Adrenal gland (tissue), 9 donors: ENCODE measurements at regions not wholly inside any gene's neighbourhood (a gene's known extent, or its start where the extent isn't known, plus 50 kb on each side); places are given as distances from the start of the nearest gene placed in this dataset.
A peak's percentile ranks its signal among the peaks of the same experiment; 100 is the strongest.

Source experiments
- DNase-seq, 7 donors: peaks; one replicate each; pipeline ENCODE4 v3.0.0-alpha.2; 2019 to 2020
- H3K27ac ChIP-seq, 5 donors: fragments of 200-600 bp; sonication (generic) in 4 of 5; 1 replicate in 3 of 5; 2 replicates in 2 of 5; pipeline versions ENCODE4 v1.5.1 to v1.8.0; 2016 to 2020; ENCODE audit warnings: mild to moderate bottlenecking in 1 of 5
- H3K27me3 ChIP-seq: fragments of 200-600 bp; 2 replicates; pipeline ENCODE4 v1.8.0; 2021
- H3K36me3 ChIP-seq, 2 donors: fragments of 200-600 bp; replicated peaks in 1 of 2; 1 replicate in 1 of 2; 2 replicates in 1 of 2; pipeline versions ENCODE4 v1.5.1 to v1.8.0; 2018 to 2022
- H3K4me1 ChIP-seq, 2 donors: fragments of 200-600 bp; replicated peaks in 1 of 2; 1 replicate in 1 of 2; 2 replicates in 1 of 2; pipeline versions ENCODE4 v1.5.1 to v1.8.0; 2018 to 2021
- H3K4me3 ChIP-seq, 4 donors: fragments of 200-600 bp; sonication (generic) in 3 of 4; one replicate each; pipeline ENCODE4 v1.5.1; 2016 to 2018
- H3K9me3 ChIP-seq, 3 donors: fragments of 200-600 bp; sonication (generic) in 1 of 3; replicated peaks in 1 of 3; 1 replicate in 2 of 3; 2 replicates in 1 of 3; pipeline versions ENCODE4 v1.5.1 to v1.8.0; 2016 to 2021
- CTCF ChIP-seq, 6 experiments: fragments of 450-650 bp in 4 of 6; fragments of 200-600 bp in 2 of 6; sonication (generic) in 1 of 6; IDR thresholded peaks; 1 replicate in 5 of 6; 2 replicates in 1 of 6; pipeline versions ENCODE4 v1.5.1 to v1.8.0; 2016 to 2021; ENCODE audit warnings: antibody characterized with exemption in 6 of 6, mild to moderate bottlenecking in 2 of 6, moderate library complexity in 1 of 6
- POLR2A ChIP-seq, 2 donors: fragments of 450-650 bp; IDR thresholded peaks; one replicate each; pipeline ENCODE4 v1.6.1; 2017; ENCODE audit warnings: antibody characterized with exemption in 2 of 2, mild to moderate bottlenecking in 2 of 2, moderate library complexity in 1 of 2
- WGBS, 4 donors: extraction: QIAGEN DNeasy Blood & Tissue Kit in 2 of 4; methylation state at CpG; one replicate each; pipeline versions ENCODE4 v1.1.5 to v1.1.7; 2013 to 2017; 5-methylcytosine and 5-hydroxymethylcytosine counted together
- intact Hi-C, 2 donors: fragments of 100-400 bp; cut with DNase I; formaldehyde crosslinking; loops; one replicate each; pipeline versions ENCODE4 v1.14.1 to v1.15.0; 2022 to 2023
- donor health status: healthy with polysubstance abuse.
- donor health status: Bipolar disorder and iron deficiency.
- donor health status: DM: yes; HTN: yes; CAD: no.
- donor health status: DM: no; HTN: no; CAD: no.
- donor health status: DM: no; HTN: no; CAD: no.

GRCh38 chrX:1727531-1728027, 112.7 kb downstream of the ASMT start:
- no peak overlapping the region for H3K27ac ChIP-seq
- peak; percentile 21 to 55 (median 44) for DNase-seq
- no peaks in the 10 kb centered on the region for H3K9me3 ChIP-seq
- WGBS, 4 donors = 37 to 45% (median 40%) methylated on average over 8 to 11 of the region's 11 CpGs
- H3K4me3 ChIP-seq = no peak overlapping the region
- intact Hi-C loops = no loop called here
- no peaks in the 10 kb centered on the region for H3K4me1 ChIP-seq
- H3K27me3 ChIP-seq = no peaks in the 10 kb centered on the region
- H3K36me3 ChIP-seq = no peaks in the 10 kb centered on the region
- TF ChIP-seq POLR2A (IDR thresholded peaks at IDR 0.05) = no peak

GRCh38 chrX:1734806-1735205, 119.9 kb downstream of the ASMT start:
- Histone ChIP-seq H3K27me3 (no peaks in the 10 kb centered on the region), H3K9me3 (no peaks in the 10 kb centered on the region), H3K27ac (no peak overlapping the region), H3K4me1 (no peaks in the 10 kb centered on the region), H3K4me3 (no peak overlapping the region), H3K36me3 (no peaks in the 10 kb centered on the region)
- TF ChIP-seq POLR2A (IDR thresholded peaks at IDR 0.05) (no peak), CTCF (IDR thresholded peaks at IDR 0.05) (no peak)
- 41 to 58% (median 50%) methylated on average over 5 of the region's 5 CpGs for WGBS, 4 donors
- intact Hi-C loops = no loop called here
- no peak for DNase-seq

GRCh38 chrX:1741816-1742394, 127.0 kb downstream of the ASMT start:
- intact Hi-C loops = no loop called here
- no peak for DNase-seq
- Histone ChIP-seq H3K4me1 (no peaks in the 10 kb centered on the region), H3K9me3 (no peaks in the 10 kb centered on the region), H3K36me3 (no peaks in the 10 kb centered on the region), H3K4me3 (no peak overlapping the region), H3K27me3 (no peaks in the 10 kb centered on the region), H3K27ac (no peak overlapping the region)
- 61 to 75% (median 73%) methylated on average over 10 to 11 of the region's 11 CpGs for WGBS, 4 donors
- no peak for TF ChIP-seq POLR2A (IDR thresholded peaks at IDR 0.05)
- TF ChIP-seq CTCF (IDR thresholded peaks at IDR 0.05) = no peak

- no peak for DNase-seq
- Histone ChIP-seq H3K4me1 (no peaks in the 10 kb centered on the region), H3K36me3 (no peaks in the 10 kb centered on the region), H3K9me3 (no peaks in the 10 kb centered on the region), H3K27ac (no peak overlapping the region), H3K27me3 (no peaks in the 10 kb centered on the region), H3K4me3 (no peak overlapping the region)
- intact Hi-C loops = no loop called here
- TF ChIP-seq POLR2A (IDR thresholded peaks at IDR 0.05) (no peak), CTCF (IDR thresholded peaks at IDR 0.05) (no peak)
- 47 to 77% (median 71%) methylated on average over 4 of the region's 4 CpGs for WGBS, 4 donors
Measured at GRCh38 chrX:1743105-1743504, 128.2 kb downstream of the ASMT start.

- WGBS, 4 donors = 32 to 55% (median 40%) methylated on average over 2 of the region's 2 CpGs
- no peaks in the 10 kb centered on the region for H3K4me1 ChIP-seq
- no peaks in the 10 kb centered on the region for H3K9me3 ChIP-seq
- no peak for DNase-seq
- no peaks in the 10 kb centered on the region for H3K27me3 ChIP-seq
- H3K36me3 ChIP-seq = no peaks in the 10 kb centered on the region
- intact Hi-C loops = no loop called here
- TF ChIP-seq CTCF (IDR thresholded peaks at IDR 0.05) (no peak), POLR2A (IDR thresholded peaks at IDR 0.05) (no peak)
- H3K27ac ChIP-seq = no peak overlapping the region
- H3K4me3 ChIP-seq = no peak overlapping the region
Measured at GRCh38 chrX:1743663-1744062, 128.8 kb downstream of the ASMT start.
